ENCODE measurements at regions not wholly inside any gene's neighbourhood (a gene's known extent, or its start where the extent isn't known, plus 50 kb on each side); places are given as distances from the start of the nearest gene placed in this dataset.
A peak's percentile ranks its signal among the peaks of the same experiment; 100 is the strongest.

GRCh38 chr18:8469544-8470130, 139.6 kb upstream of the RAB12 start:
- no peak overlapping the region for H3K4me3 Mint-ChIP-seq
- peaks cover 4% of the 10 kb centered on the region for H3K27me3 Mint-ChIP-seq
- no peaks in the 10 kb centered on the region for H3K36me3 ChIP-seq (ENCODE audit: control insufficient read depth, insufficient read depth, low read length)
- no peak overlapping the region for H3K4me3 ChIP-seq (ENCODE audit: low read depth, low read length)
- H3K4me1 Mint-ChIP-seq: no peaks in the 10 kb centered on the region
- no peak overlapping the region for H3K27ac ChIP-seq (ENCODE audit: insufficient read depth, low read length, poor library complexity, severe bottlenecking)
- peaks cover 0 to 4% (median 0%) of the 10 kb centered on the region in 7 donors for H3K9me3 Mint-ChIP-seq
- DNase-seq (no peak), ATAC-seq (ENCODE audit: low read depth in 2 of 2) (no peak)
- H3K36me3 Mint-ChIP-seq: no peaks in the 10 kb centered on the region
- H3K27ac Mint-ChIP-seq: no peak overlapping the region
- H3K27me3 ChIP-seq (ENCODE audit: control insufficient read depth, insufficient read depth, low read length): no peaks in the 10 kb centered on the region
- no peaks in the 10 kb centered on the region for H3K4me1 ChIP-seq (ENCODE audit: control insufficient read depth, insufficient read depth, low read length, poor library complexity, severe bottlenecking)
- no peaks in the 10 kb centered on the region for H3K9me3 ChIP-seq (ENCODE audit: control insufficient read depth in 2 of 2, low read length in 2 of 2)

DNA sequence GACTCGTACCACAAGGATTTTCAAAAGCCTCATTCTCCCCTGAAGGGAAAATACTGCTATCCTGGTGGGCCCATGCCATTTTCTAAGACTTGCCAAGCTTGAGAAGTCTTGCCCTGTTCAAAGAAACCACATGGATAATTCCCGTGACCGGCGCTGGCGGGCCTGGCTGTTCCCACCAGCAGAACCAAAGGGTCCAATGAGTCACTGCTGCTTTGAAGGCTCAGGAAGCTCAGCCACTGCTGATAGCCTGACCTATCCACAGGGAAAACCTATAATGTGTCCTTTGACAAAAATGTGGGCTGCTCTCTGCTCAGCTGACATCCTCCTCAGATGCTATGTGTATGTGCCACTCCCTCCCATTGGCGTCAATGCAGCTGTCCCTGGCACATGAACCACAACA, 137.9 kb upstream of the RAB12 start:
- Histone ChIP-seq H3K27me3 (ENCODE audit: control insufficient read depth, insufficient read depth, low read length) (no peaks in the 10 kb centered on the region), H3K9me3 (ENCODE audit: control insufficient read depth in 2 of 2, low read length in 2 of 2) (no peaks in the 10 kb centered on the region), H3K36me3 (ENCODE audit: control insufficient read depth, insufficient read depth, low read length) (no peaks in the 10 kb centered on the region), H3K4me3 (ENCODE audit: low read depth, low read length) (no peak overlapping the region), H3K27ac (ENCODE audit: insufficient read depth, low read length, poor library complexity, severe bottlenecking) (no peak overlapping the region), H3K4me1 (ENCODE audit: control insufficient read depth, insufficient read depth, low read length, poor library complexity, severe bottlenecking) (no peaks in the 10 kb centered on the region)
- DNase-seq (no peak), ATAC-seq (ENCODE audit: low read depth in 2 of 2) (no peak)
- H3K4me1 Mint-ChIP-seq: no peaks in the 10 kb centered on the region
- peaks cover 4% of the 10 kb centered on the region for H3K27me3 Mint-ChIP-seq
- H3K27ac Mint-ChIP-seq: no peak overlapping the region
- no peak overlapping the region for H3K4me3 Mint-ChIP-seq
- peaks cover 0 to 4% (median 0%) of the 10 kb centered on the region in 7 donors for H3K9me3 Mint-ChIP-seq
- H3K36me3 Mint-ChIP-seq: no peaks in the 10 kb centered on the region

DNA sequence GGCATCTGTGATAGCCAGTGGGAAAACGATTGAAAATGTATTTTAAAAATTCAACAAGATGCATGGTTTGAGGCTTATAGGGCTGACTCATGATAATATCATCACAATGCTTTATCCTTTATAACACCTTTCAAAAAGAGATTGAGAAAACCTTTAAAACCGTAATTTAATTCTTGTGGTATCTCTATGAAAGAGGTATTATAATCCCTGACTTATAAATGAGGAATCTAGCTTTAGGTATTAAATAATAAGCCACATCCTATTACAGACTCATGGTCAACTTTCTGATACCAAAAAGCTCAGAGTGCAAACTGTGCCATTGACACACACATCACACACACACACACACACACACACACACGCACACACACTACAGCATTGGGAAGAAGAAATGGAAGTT, 134.6 kb upstream of the RAB12 start:
- Histone ChIP-seq H3K27me3 (ENCODE audit: control insufficient read depth, insufficient read depth, low read length) (no peaks in the 10 kb centered on the region), H3K36me3 (ENCODE audit: control insufficient read depth, insufficient read depth, low read length) (no peaks in the 10 kb centered on the region), H3K9me3 (ENCODE audit: control insufficient read depth in 2 of 2, low read length in 2 of 2) (no peaks in the 10 kb centered on the region), H3K27ac (ENCODE audit: insufficient read depth, low read length, poor library complexity, severe bottlenecking) (no peak overlapping the region), H3K4me1 (ENCODE audit: control insufficient read depth, insufficient read depth, low read length, poor library complexity, severe bottlenecking) (no peaks in the 10 kb centered on the region), H3K4me3 (ENCODE audit: low read depth, low read length) (no peak overlapping the region)
- Mint-ChIP-seq H3K4me3 (no peak overlapping the region), H3K4me1 (peaks cover 0 to 2% (median 0%) of the 10 kb centered on the region in 4 donors), H3K9me3 (peaks cover 0 to 4% (median 0%) of the 10 kb centered on the region in 7 donors), H3K36me3 (no peaks in the 10 kb centered on the region), H3K27me3 (peaks cover 4% of the 10 kb centered on the region), H3K27ac (no peak overlapping the region)
- DNase-seq: no peak
- ATAC-seq (ENCODE audit: low read depth in 2 of 2): no peak

DNA sequence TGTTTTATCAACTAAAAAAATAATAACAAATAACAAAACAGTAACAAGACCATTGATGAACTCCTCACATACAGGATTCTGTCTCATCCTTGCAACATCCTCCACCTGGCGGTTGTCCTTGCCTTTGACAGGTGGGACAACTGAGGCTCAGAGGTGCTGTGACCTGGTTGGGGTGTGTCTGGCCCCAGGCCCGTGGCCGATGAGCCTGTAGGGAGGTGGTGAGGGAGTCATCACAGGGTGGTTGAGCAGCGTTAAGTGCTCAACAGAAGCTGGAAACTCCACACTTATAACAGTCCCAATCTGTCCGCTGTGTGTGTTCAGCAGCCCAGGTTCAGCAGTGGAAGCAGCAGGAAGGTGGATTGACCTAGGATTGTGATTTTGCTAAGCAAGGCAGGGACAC, 131.6 kb upstream of the RAB12 start:
- Mint-ChIP-seq H3K4me1 (peaks cover 0 to 2% (median 0%) of the 10 kb centered on the region in 4 donors), H3K9me3 (peaks cover 0 to 1% (median 0%) of the 10 kb centered on the region in 7 donors), H3K4me3 (no peak overlapping the region), H3K27me3 (no peaks in the 10 kb centered on the region), H3K36me3 (no peaks in the 10 kb centered on the region), H3K27ac (no peak overlapping the region)
- Histone ChIP-seq H3K27ac (ENCODE audit: insufficient read depth, low read length, poor library complexity, severe bottlenecking) (no peak overlapping the region), H3K27me3 (ENCODE audit: control insufficient read depth, insufficient read depth, low read length) (no peaks in the 10 kb centered on the region), H3K36me3 (ENCODE audit: control insufficient read depth, insufficient read depth, low read length) (no peaks in the 10 kb centered on the region), H3K4me1 (ENCODE audit: control insufficient read depth, insufficient read depth, low read length, poor library complexity, severe bottlenecking) (no peaks in the 10 kb centered on the region), H3K9me3 (ENCODE audit: control insufficient read depth in 2 of 2, low read length in 2 of 2) (no peaks in the 10 kb centered on the region), H3K4me3 (ENCODE audit: low read depth, low read length) (no peak overlapping the region)
- ATAC-seq (ENCODE audit: low read depth in 2 of 2) (no peak), DNase-seq (no peak)

DNA sequence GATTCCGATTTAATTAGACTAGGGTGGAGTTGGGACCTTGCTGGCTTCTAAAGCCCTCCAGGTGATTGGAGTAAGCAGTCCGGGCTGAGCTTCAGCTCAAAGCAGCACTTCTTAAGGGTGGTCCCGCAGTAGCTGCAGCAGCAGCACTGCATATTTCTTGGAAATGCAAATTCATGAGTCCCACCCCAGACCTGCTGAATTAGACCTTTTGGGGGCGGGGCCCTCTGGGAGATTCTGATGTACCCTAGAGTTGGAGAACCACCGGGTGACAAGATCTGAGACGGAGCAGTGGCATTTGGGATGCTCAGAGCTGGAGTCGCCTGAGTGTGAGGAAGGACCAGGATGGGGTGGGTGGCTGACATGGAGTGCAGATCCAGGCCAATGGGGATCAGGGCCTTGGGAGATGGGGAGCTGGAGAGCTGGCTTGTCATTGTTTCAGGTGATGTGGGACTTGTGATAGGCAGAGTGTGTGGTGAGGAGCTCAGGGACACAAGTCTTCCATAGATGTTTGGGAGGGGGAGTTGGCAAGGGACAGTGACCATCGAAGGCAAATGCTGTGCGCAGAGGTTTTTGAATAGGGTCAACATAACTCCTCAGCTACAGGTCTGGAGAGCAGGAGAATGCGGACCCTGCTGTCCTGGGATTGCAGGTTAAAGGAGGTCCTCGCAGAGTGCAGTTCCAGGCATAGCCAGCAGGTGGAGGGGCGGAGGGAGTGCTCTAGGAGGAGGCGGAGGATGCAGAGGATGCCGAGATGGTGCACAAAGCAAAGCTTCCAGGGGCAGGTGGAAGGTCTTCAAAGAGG, 130.9 kb upstream of the RAB12 start:
- no peaks in the 10 kb centered on the region for H3K27me3 ChIP-seq (ENCODE audit: control insufficient read depth, insufficient read depth, low read length)
- no peak overlapping the region for H3K4me3 ChIP-seq (ENCODE audit: low read depth, low read length)
- no peaks in the 10 kb centered on the region for H3K9me3 ChIP-seq (ENCODE audit: control insufficient read depth in 2 of 2, low read length in 2 of 2)
- no peaks in the 10 kb centered on the region for H3K27me3 Mint-ChIP-seq
- peaks cover 0 to 3% (median 0%) of the 10 kb centered on the region in 7 donors for H3K9me3 Mint-ChIP-seq
- H3K4me3 Mint-ChIP-seq: no peak overlapping the region
- no peaks in the 10 kb centered on the region for H3K36me3 Mint-ChIP-seq
- H3K36me3 ChIP-seq (ENCODE audit: control insufficient read depth, insufficient read depth, low read length): no peaks in the 10 kb centered on the region
- ATAC-seq (ENCODE audit: low read depth in 2 of 2) (peak in 1 of 2 donors; percentile 48), DNase-seq (peak; percentile 8 to 41 (median 13))
- no peak overlapping the region for H3K27ac Mint-ChIP-seq
- no peak overlapping the region for H3K27ac ChIP-seq (ENCODE audit: insufficient read depth, low read length, poor library complexity, severe bottlenecking)
- H3K4me1 ChIP-seq (ENCODE audit: control insufficient read depth, insufficient read depth, low read length, poor library complexity, severe bottlenecking): no peaks in the 10 kb centered on the region
- peaks cover 0 to 2% (median 0%) of the 10 kb centered on the region in 4 donors for H3K4me1 Mint-ChIP-seq

GRCh38 chr18:8478968-8479370, 130.3 kb upstream of the RAB12 start:
- DNase-seq (no peak), ATAC-seq (ENCODE audit: low read depth in 2 of 2) (no peak)
- H3K4me3 ChIP-seq (ENCODE audit: low read depth, low read length): no peak overlapping the region
- peaks cover 0 to 2% (median 0%) of the 10 kb centered on the region in 4 donors for H3K4me1 Mint-ChIP-seq
- H3K9me3 ChIP-seq (ENCODE audit: control insufficient read depth in 2 of 2, low read length in 2 of 2): no peaks in the 10 kb centered on the region
- no peak overlapping the region for H3K4me3 Mint-ChIP-seq
- no peaks in the 10 kb centered on the region for H3K4me1 ChIP-seq (ENCODE audit: control insufficient read depth, insufficient read depth, low read length, poor library complexity, severe bottlenecking)
- peaks cover 0 to 3% (median 0%) of the 10 kb centered on the region in 7 donors for H3K9me3 Mint-ChIP-seq
- H3K27me3 ChIP-seq (ENCODE audit: control insufficient read depth, insufficient read depth, low read length): no peaks in the 10 kb centered on the region
- H3K27ac ChIP-seq (ENCODE audit: insufficient read depth, low read length, poor library complexity, severe bottlenecking): no peak overlapping the region
- H3K27me3 Mint-ChIP-seq: no peaks in the 10 kb centered on the region
- H3K27ac Mint-ChIP-seq: no peak overlapping the region
- H3K36me3 ChIP-seq (ENCODE audit: control insufficient read depth, insufficient read depth, low read length): no peaks in the 10 kb centered on the region
- H3K36me3 Mint-ChIP-seq: no peaks in the 10 kb centered on the region

GRCh38 chr18:8479789-8480188, 129.4 kb upstream of the RAB12 start:
- Mint-ChIP-seq H3K27me3 (no peaks in the 10 kb centered on the region), H3K4me1 (peaks cover 0 to 2% (median 0%) of the 10 kb centered on the region in 4 donors), H3K4me3 (no peak overlapping the region), H3K36me3 (no peaks in the 10 kb centered on the region), H3K9me3 (peaks cover 0 to 3% (median 0%) of the 10 kb centered on the region in 7 donors), H3K27ac (no peak overlapping the region)
- Histone ChIP-seq H3K9me3 (ENCODE audit: control insufficient read depth in 2 of 2, low read length in 2 of 2) (no peaks in the 10 kb centered on the region), H3K4me1 (ENCODE audit: control insufficient read depth, insufficient read depth, low read length, poor library complexity, severe bottlenecking) (no peaks in the 10 kb centered on the region), H3K36me3 (ENCODE audit: control insufficient read depth, insufficient read depth, low read length) (no peaks in the 10 kb centered on the region), H3K27ac (ENCODE audit: insufficient read depth, low read length, poor library complexity, severe bottlenecking) (no peak overlapping the region), H3K27me3 (ENCODE audit: control insufficient read depth, insufficient read depth, low read length) (no peaks in the 10 kb centered on the region), H3K4me3 (ENCODE audit: low read depth, low read length) (no peak overlapping the region)
- ATAC-seq (ENCODE audit: low read depth in 2 of 2): no peak
- DNase-seq: no peak
